ENCODE measurements at regions not wholly inside any gene's neighbourhood (a gene's known extent, or its start where the extent isn't known, plus 50 kb on each side); places are given as distances from the start of the nearest gene placed in this dataset.

GRCh38 chr5:8321272-8321671 is 452.3 kb downstream of the MTRR start:
- TF ChIP-seq TCF7L2 (IDR thresholded peaks at IDR 0.05; ENCODE audit: borderline replicate concordance, extremely low read depth, insufficient read depth, insufficient read length) = no peak
- no peak for TF ChIP-seq EZH2 (IDR thresholded peaks at IDR 0.05)
- no peak for TF ChIP-seq CTCF (IDR thresholded peaks at IDR 0.05 in 2 of 3, conservative IDR thresholded peaks at IDR 0.05 in 1 of 3; ENCODE audit: borderline replicate concordance in 1 of 3, insufficient read depth in 1 of 3, low read depth in 2 of 3, low read length in 2 of 3)
- TF ChIP-seq YY1 (IDR thresholded peaks at IDR 0.05; ENCODE audit: extremely low read depth, insufficient replicate concordance, low read depth, low read length) = no peak
- TF ChIP-seq ZFX (IDR thresholded peaks at IDR 0.05) = no peak
- no peak for TF ChIP-seq MAX (IDR thresholded peaks at IDR 0.05)
- no peak for TF ChIP-seq ZBTB33 (IDR thresholded peaks at IDR 0.05; ENCODE audit: extremely low read depth, insufficient replicate concordance, low read length)
- no peak for TF ChIP-seq RAD21 (IDR thresholded peaks at IDR 0.05; ENCODE audit: low read depth)
- TF ChIP-seq POLR2A (IDR thresholded peaks at IDR 0.05; ENCODE audit: borderline replicate concordance, extremely low read depth, insufficient read depth, insufficient read length) = no peak
- TF ChIP-seq POLR2AphosphoS5 (IDR thresholded peaks at IDR 0.05; ENCODE audit: low read depth, low read length) = no peak
- TF ChIP-seq ATF3 (IDR thresholded peaks at IDR 0.05) = no peak
